Activated T-cell treated with anti-CD3 and anti-CD28 coated beads, Interleukin-2, amount 50 U/mL, for 4 hours (primary cell): ENCODE measurements at regions not wholly inside any gene's neighbourhood (a gene's known extent, or its start where the extent isn't known, plus 50 kb on each side); places are given as distances from the start of the nearest gene placed in this dataset.
"Not testable (repeated sequence)": the region's sequence is repeated elsewhere in the genome, so short reads cannot be mapped to it uniquely, and the experiment has no call there.

Experiments
- ATAC-seq, 2 donors: fragments of 200-7000 bp; cut with Tn5 transposase; one replicate each; pipeline ENCODE4 v1.10.0; 2021
- DNase-seq: peaks from one replicate; pipeline ENCODE4 v3.0.0-alpha.2; 2020
- H3K27me3 Mint-ChIP-seq: one replicate; pipeline ENCODE4 v1.8.0; 2021; ENCODE audit warnings: low read depth, mixed read lengths
- H3K36me3 Mint-ChIP-seq: one replicate; pipeline ENCODE4 v1.8.0; 2022; ENCODE audit warnings: mixed read lengths; ENCODE audit not compliant: insufficient read depth
- H3K4me1 Mint-ChIP-seq: one replicate; pipeline ENCODE4 v1.8.0; 2021; ENCODE audit warnings: low read depth, mixed read lengths
- H3K4me3 Mint-ChIP-seq: one replicate; pipeline ENCODE4 v1.8.0; 2021; ENCODE audit warnings: mild to moderate bottlenecking, moderate library complexity, mixed read lengths
- H3K9me3 Mint-ChIP-seq: one replicate; pipeline ENCODE4 v1.8.0; 2021; ENCODE audit warnings: mixed read lengths

DNA sequence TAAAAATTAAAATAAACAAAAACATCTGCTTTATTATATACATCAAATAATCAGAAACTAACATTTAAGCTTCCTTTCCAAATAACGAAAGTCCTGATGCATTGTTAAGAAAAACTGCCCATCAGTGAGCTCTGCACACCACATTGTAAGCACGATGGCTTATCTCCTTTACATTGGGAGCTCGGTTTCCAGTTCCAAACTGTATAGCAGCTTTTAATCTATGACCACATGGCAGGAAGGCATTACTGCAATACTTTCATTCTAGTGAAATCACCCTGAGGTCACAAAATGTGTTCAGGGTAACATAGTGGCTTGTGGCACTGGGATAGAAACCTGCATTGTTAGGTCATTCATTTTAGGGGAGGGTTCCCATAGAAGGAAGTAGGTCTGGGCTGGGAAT, 146.3 kb downstream of the ZNF22 start:
- no peak for DNase-seq

GRCh38 chr10:45150997-45151396, 150.3 kb downstream of the ZNF22 start:
- Mint-ChIP-seq H3K4me1 (no peaks in the 10 kb centered on the region), H3K36me3 (no peaks in the 10 kb centered on the region), H3K27me3 (peaks cover 5% of the 10 kb centered on the region), H3K4me3 (no peak overlapping the region), H3K9me3 (no peaks in the 10 kb centered on the region)
- DNase-seq (no peak), ATAC-seq (no peak)

More for the DNA sequence above, 146.3 kb downstream of the ZNF22 start:
- ATAC-seq = no peak
- H3K4me3 Mint-ChIP-seq = no peak overlapping the region
- H3K9me3 Mint-ChIP-seq = no peaks in the 10 kb centered on the region
- peaks cover 13% of the 10 kb centered on the region for H3K27me3 Mint-ChIP-seq
- no peaks in the 10 kb centered on the region for H3K4me1 Mint-ChIP-seq
- H3K36me3 Mint-ChIP-seq = no peaks in the 10 kb centered on the region

DNA sequence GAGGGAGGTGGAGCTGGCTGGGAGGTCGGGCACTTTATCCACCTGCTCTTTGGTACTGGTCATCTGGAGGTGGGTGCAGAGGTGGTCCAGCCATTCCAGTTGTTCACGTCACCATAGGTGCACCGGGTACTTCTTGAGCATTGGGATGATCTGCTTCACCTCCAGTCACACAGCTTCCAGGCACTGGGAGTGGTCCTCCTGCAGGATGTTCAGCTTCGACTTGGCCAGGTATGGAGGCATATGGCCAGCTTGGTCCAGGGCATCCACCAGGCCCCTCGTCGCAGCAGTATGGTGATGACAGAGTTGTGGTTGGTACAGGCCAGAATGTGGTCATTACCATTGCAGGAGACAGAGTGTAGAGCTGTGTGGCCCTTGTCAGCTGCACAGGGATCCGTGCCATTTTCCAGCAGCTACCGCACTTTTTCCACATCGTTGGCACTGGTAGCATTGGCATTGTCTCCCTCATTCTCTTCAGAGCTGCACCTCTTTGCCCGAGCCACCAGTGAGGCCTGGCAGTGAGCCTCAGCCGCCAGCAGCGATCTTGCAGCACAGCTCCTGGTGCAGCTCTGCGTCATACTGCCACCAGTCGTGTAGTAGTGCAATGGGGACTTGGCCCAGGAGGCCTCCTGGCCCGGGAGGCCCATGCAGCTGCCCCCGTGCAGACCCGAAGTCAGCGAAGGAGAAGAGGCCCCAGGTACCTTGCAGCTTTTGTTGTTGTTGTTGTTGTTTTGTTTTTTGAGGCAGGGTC, 150.9 kb downstream of the ZNF22 start:
- no peaks in the 10 kb centered on the region for H3K9me3 Mint-ChIP-seq

DNA sequence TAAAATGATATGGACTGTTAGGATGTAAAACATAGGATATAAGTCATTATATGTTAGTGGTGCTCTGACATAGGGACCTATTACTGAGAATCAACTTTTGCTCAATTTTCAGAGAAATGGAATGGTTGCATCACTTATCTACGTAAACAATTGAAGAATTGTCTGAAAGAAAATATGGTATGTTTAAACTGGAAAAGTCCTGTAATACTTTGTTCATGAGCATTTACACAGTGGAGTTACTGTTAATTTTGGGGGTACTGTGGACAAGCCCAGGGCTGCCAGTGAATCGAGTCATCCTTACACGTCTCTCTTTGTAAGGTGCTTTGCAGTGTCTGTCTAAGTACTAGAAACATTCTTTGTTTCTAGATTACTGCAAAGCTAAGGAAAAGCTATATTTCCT, 152.0 kb downstream of the ZNF22 start:
- H3K36me3 Mint-ChIP-seq = no peaks in the 10 kb centered on the region
- H3K27me3 Mint-ChIP-seq = peaks cover 9% of the 10 kb centered on the region

More for the DNA sequence above, 150.9 kb downstream of the ZNF22 start:
- H3K4me3 Mint-ChIP-seq = no peak overlapping the region
- DNase-seq = no peak
- no peak for ATAC-seq
- no peaks in the 10 kb centered on the region for H3K36me3 Mint-ChIP-seq
- no peaks in the 10 kb centered on the region for H3K4me1 Mint-ChIP-seq
- peaks cover 8% of the 10 kb centered on the region for H3K27me3 Mint-ChIP-seq

GRCh38 chr10:45154502-45154901, 153.8 kb downstream of the ZNF22 start:
- Mint-ChIP-seq H3K4me1 (no peaks in the 10 kb centered on the region), H3K4me3 (no peak overlapping the region), H3K9me3 (no peaks in the 10 kb centered on the region), H3K27me3 (peaks cover 9% of the 10 kb centered on the region), H3K36me3 (no peaks in the 10 kb centered on the region)
- DNase-seq (no peak), ATAC-seq (no peak)

More for the DNA sequence above, 152.0 kb downstream of the ZNF22 start:
- no peak for ATAC-seq
- no peaks in the 10 kb centered on the region for H3K4me1 Mint-ChIP-seq
- no peak overlapping the region for H3K4me3 Mint-ChIP-seq
- H3K9me3 Mint-ChIP-seq = no peaks in the 10 kb centered on the region
- DNase-seq = no peak

DNA sequence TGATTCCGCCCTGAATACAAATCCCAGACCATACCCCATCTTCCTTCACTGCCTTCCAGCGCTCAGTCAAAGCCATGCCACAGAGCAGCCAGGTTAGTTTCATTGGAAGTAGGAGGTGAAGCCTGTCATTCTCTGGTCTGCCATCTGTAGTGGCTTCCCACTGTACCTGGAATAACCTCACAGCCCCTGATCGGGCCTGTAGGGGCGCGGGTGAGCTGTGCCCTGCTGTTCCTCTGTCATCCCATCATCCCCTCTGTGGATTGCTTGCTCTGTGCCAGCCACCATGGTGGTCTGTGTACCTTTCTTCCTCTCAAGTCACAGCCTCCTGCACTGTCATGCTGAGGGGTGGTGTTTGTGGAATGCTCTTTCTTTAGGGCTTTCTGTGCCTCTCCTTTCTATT, 155.1 kb downstream of the ZNF22 start:
- peaks cover 9% of the 10 kb centered on the region for H3K27me3 Mint-ChIP-seq
- H3K9me3 Mint-ChIP-seq = no peaks in the 10 kb centered on the region
- ATAC-seq (no peak), DNase-seq (no peak)
- no peaks in the 10 kb centered on the region for H3K36me3 Mint-ChIP-seq
- no peak overlapping the region for H3K4me3 Mint-ChIP-seq
- H3K4me1 Mint-ChIP-seq = no peaks in the 10 kb centered on the region

DNA sequence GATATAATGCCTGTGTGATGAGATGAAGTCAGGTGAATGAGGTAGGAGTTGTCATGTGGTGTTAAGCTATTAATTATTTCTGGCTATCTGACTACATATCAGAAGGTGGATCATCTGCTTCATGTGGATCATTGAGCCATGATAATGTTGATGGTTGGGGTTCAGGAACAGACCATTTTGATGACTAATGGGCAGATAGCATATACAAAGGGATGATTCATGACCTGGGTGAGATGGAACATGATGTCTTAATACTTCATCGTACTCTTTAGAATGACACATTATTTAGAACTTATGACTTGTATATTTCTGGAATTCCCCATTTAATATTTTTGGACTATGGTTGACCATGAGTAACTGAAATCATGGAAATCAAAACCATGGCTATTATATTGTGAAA, 155.1 kb downstream of the OR13A1 start:
- Mint-ChIP-seq H3K36me3 (no peaks in the 10 kb centered on the region), H3K4me3 (no peak overlapping the region), H3K27me3 (peaks cover 9% of the 10 kb centered on the region), H3K4me1 (no peaks in the 10 kb centered on the region), H3K9me3 (no peaks in the 10 kb centered on the region)
- no peak for ATAC-seq
- no peak for DNase-seq

- H3K36me3 Mint-ChIP-seq = no peaks in the 10 kb centered on the region
- peaks cover 3% of the 10 kb centered on the region for H3K27me3 Mint-ChIP-seq
- no peaks in the 10 kb centered on the region for H3K4me1 Mint-ChIP-seq
- H3K4me3 Mint-ChIP-seq = no peak overlapping the region
- DNase-seq (no peak), ATAC-seq (no peak)
- H3K9me3 Mint-ChIP-seq = no peaks in the 10 kb centered on the region
Observed at GRCh38 chr10:45163315-45163975, 152.0 kb downstream of the OR13A1 start.

DNA sequence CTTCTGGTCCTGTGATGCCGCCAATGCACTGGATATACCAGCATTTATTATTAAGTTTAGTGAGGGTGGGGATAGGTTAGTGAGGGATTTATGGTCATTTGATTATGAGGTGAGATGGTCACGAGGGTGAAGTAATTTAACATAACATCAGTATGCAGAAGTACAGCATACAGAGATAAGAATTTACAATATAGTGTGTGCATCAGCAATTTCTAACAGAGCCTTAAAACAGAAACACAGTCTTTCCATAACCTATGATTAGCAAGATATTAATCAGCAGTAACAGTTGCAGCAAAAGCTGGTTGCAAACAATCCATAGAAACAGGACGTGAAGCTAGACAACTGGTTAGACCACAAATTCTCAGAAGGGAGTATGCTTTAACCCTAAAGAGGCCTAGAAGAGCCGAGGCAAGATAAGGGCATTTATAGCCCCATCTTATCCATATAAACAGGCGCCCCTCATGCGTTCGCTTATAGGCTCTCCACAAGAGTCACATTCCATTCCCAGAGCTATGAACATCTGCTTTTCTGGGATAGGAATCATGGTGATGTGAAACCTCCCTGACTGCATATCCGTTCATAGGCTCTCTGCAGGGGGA, 139.8 kb downstream of the OR13A1 start:
- DNase-seq, H3K4me3 Mint-ChIP-seq, H3K9me3 Mint-ChIP-seq, H3K4me1 Mint-ChIP-seq, H3K36me3 Mint-ChIP-seq, ATAC-seq, H3K27me3 Mint-ChIP-seq: not testable (repeated sequence)

- ATAC-seq (no peak), DNase-seq (no peak)
- no peak overlapping the region for H3K4me3 Mint-ChIP-seq
- H3K36me3 Mint-ChIP-seq = no peaks in the 10 kb centered on the region
- H3K4me1 Mint-ChIP-seq = no peaks in the 10 kb centered on the region
- peaks cover 4% of the 10 kb centered on the region for H3K27me3 Mint-ChIP-seq
- H3K9me3 Mint-ChIP-seq = no peaks in the 10 kb centered on the region
Observed at GRCh38 chr10:45179691-45180090, 135.7 kb downstream of the OR13A1 start.

DNA sequence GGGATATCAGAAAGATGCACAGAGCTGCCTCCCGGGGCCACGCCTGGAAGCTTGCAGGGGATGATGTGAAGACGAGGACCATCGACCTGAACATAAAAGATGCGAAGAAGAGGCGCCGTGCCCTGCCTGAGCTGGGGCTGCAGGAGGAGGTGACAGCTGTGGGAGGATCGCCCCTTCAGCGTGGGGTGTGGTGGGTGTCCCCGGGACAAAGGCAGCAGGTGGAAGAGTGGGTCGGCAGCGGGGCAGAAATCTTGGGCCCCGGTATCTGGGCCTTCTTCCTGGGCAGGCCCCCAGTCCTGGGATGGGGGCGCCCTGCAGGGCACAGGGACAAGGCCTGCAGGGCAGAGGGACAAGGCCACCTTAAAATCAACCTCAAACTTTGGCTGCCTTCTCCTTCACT, 134.9 kb downstream of the OR13A1 start:
- no peak for DNase-seq
- H3K36me3 Mint-ChIP-seq = no peaks in the 10 kb centered on the region
- no peak for ATAC-seq
- H3K4me1 Mint-ChIP-seq = no peaks in the 10 kb centered on the region
- peaks cover 4% of the 10 kb centered on the region for H3K27me3 Mint-ChIP-seq
- no peak overlapping the region for H3K4me3 Mint-ChIP-seq
- no peaks in the 10 kb centered on the region for H3K9me3 Mint-ChIP-seq

DNA sequence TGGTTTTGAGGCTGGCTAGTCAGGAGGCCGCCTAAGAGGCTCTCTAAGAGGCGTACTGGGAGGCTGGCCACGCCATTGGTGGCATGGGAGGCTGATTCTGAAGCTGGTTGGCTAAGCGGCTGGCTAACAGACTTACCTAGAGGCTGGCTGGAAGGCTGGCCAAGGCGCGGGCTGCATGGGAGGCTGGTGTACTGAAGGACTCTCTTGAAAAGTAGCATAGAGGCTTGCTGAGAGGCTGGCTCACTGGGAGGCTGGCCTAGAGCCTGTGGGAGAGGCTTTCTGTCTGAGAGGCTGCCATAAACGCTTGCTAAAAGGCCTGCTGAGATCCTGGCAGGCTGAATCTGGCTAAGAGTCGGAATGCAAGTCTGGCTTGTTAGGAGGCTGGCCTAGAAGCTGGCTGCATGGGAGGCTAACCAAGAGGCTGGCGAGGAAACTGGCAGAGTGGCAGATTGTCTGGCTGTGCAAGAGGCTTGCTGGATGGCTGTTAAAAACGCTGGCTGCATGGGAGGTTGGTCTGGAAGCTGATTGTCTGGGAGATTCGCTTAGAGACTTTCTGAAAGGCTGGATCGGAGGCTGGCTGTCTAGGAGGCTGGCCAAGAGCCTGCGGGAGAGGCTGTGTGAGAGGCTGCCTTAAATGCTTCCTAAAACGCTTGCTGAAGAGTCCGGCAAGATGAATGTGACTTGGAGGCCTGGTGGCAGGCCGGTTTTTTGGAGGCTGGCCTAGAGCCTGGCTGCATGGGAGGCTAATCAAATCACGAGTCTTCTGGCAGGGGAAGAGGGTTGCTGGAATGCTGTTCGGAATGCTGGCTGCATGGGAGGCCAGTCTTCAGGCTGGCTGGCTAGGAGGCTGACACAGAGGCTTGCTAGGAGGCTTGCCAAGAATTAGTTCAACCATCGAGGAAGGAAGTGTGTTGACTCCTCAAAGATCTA, 134.2 kb downstream of the OR13A1 start:
- Mint-ChIP-seq H3K27me3 (peaks cover 4% of the 10 kb centered on the region), H3K4me3 (no peak overlapping the region), H3K36me3 (no peaks in the 10 kb centered on the region), H3K9me3 (no peaks in the 10 kb centered on the region), H3K4me1 (no peaks in the 10 kb centered on the region)
- no peak for ATAC-seq
- DNase-seq = no peak

DNA sequence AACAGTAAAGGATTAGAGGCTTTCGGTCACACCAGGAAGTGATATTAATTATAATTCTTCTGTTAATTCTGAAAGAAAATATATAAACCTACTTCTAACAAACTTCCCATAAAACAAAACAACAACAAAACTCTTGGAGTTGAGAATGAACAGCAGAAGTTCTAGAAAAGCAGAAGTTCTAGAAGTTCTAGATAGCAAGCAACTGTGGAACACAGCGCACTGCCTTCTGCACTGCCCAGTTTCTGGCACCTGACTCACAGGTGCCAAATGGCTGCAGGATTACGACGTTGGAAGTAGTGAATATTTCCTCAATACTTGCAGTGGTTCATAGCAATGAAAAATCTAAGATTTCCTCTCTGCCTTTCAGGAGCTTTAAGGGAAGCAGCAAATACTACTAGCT, 132.2 kb downstream of the OR13A1 start:
- Mint-ChIP-seq H3K36me3 (no peaks in the 10 kb centered on the region), H3K27me3 (peaks cover 4% of the 10 kb centered on the region), H3K4me1 (no peaks in the 10 kb centered on the region), H3K4me3 (no peak overlapping the region), H3K9me3 (no peaks in the 10 kb centered on the region)
- ATAC-seq (no peak), DNase-seq (no peak)

DNA sequence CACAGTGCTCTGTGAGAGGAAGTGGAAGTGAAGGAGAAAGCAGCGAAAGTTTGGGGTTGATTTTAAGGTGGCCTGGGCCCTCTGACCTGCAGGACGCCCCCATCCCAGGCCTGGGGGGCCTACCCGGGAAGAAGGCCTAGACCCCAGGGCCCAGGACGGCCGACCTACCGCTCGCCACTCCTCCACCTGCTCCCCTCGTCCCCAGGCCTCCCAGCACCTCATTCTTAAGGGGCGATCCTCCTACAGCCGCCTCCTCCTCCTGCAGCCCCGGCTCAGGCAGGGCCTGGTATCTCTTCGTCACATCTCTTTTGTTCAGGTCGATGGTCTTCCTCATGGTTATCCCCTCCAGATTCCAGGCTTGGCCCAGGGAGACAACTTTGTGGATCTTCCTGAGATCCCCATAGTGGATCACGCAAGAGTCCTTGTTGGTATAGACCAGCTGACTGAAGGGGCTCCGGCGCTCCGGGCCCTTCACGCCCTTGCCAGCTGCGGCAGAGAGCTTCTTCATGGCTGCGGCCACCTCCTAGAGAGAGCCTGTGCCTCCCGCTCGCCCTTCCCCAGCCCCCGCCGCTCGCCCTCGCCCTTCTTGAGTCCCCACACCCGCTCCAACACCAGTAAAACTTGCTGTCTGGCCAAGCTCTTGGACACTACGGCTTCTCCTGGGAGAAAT, 117.5 kb downstream of the OR13A1 start:
- DNase-seq = no peak
- no peak overlapping the region for H3K4me3 Mint-ChIP-seq
- no peak for ATAC-seq
- no peaks in the 10 kb centered on the region for H3K36me3 Mint-ChIP-seq
- no peaks in the 10 kb centered on the region for H3K9me3 Mint-ChIP-seq
- peaks cover 2% of the 10 kb centered on the region for H3K27me3 Mint-ChIP-seq
- no peaks in the 10 kb centered on the region for H3K4me1 Mint-ChIP-seq
